HEK293 (cell line): ENCODE measurements at regions not wholly inside any gene's neighbourhood (a gene's known extent, or its start where the extent isn't known, plus 50 kb on each side); places are given as distances from the start of the nearest gene placed in this dataset.

Experiments
- CTCF ChIA-PET: fragments of 350-600 bp; formaldehyde crosslinking; extraction: SDS; loops from one replicate; lab custom pipeline; 2021; ENCODE audit warnings: antibody characterized with exemption; lab: Yijun Ruan, JAX
- POLR2A ChIA-PET: fragments of 300-600 bp; formaldehyde crosslinking; extraction: SDS; loops from one replicate; lab custom pipeline; 2020; ENCODE audit warnings: antibody characterized with exemption, inconsistent platforms; lab: Yijun Ruan, JAX
- H3K27ac ChIP-seq: fragments of 200-500 bp; sonication (Bioruptor generic); 2 replicates; pipeline ENCODE4 v1.5.1; 2014; ENCODE audit warnings: low read depth, low read length, control low read depth, inconsistent platforms; ENCODE audit errors: extremely low read depth
- H3K36me3 ChIP-seq, 2 experiments: fragments of 200-500 bp in 1 of 2; sonication (Bioruptor generic) in 1 of 2; 1 replicate in 1 of 2; 2 replicates in 1 of 2; pipeline ENCODE4 v1.5.1; 2014 to 2017; ENCODE audit warnings: inconsistent platforms in 2 of 2, low read length in 2 of 2; ENCODE audit not compliant: control insufficient read depth in 2 of 2, insufficient read depth in 1 of 2
- H3K4me1 ChIP-seq: fragments of 200-500 bp; sonication (Bioruptor generic); 2 replicates; pipeline ENCODE4 v1.5.1; 2014; ENCODE audit warnings: mild to moderate bottlenecking, low read length, inconsistent platforms; ENCODE audit not compliant: control insufficient read depth, insufficient read depth
- H3K4me3 ChIP-seq: 2 replicates; pipeline ENCODE4 v1.5.1; 2011; ENCODE audit warnings: low read depth, mild to moderate bottlenecking, control low read depth, low read length, moderate library complexity
- H3K9me3 ChIP-seq: fragments of 200-500 bp; sonication (Bioruptor generic); 2 replicates; pipeline ENCODE4 v1.5.1; 2014; ENCODE audit warnings: low read depth, low read length, inconsistent platforms; ENCODE audit not compliant: control insufficient read depth, insufficient read depth
- AEBP2 ChIP-seq: fragments of 450-650 bp; formaldehyde crosslinking; IDR thresholded peaks from 2 replicates; pipeline ENCODE4 v1.5.1; 2016; ENCODE audit warnings: missing biosample characterization, missing genetic modification characterization, borderline replicate concordance
- GLI2 ChIP-seq: fragments of 450-650 bp; formaldehyde crosslinking; IDR thresholded peaks from 2 replicates; pipeline ENCODE4; 2017; ENCODE audit warnings: missing biosample characterization, missing genetic modification characterization, low read depth, borderline replicate concordance
- KLF10 ChIP-seq: fragments of 450-650 bp; IDR thresholded peaks from 2 replicates; pipeline ENCODE4 v1.5.1; 2018; ENCODE audit warnings: missing biosample characterization, mild to moderate bottlenecking, missing genetic modification characterization
- MEIS1 ChIP-seq: sonication (generic); formaldehyde crosslinking; IDR thresholded peaks from 2 replicates; pipeline ENCODE4 v1.8.1; 2022; ENCODE audit warnings: missing genetic modification reagents, mild to moderate bottlenecking, borderline replicate concordance
- MZF1 ChIP-seq: fragments of 450-650 bp; formaldehyde crosslinking; IDR thresholded peaks from 2 replicates; pipeline ENCODE4 v1.5.1; 2017; ENCODE audit warnings: missing biosample characterization, missing genetic modification characterization, borderline replicate concordance
- PRDM10 ChIP-seq: fragments of 450-650 bp; formaldehyde crosslinking; IDR thresholded peaks from 2 replicates; pipeline ENCODE4 v1.5.1; 2016; ENCODE audit warnings: missing biosample characterization, missing genetic modification characterization
- SCRT1 ChIP-seq: fragments of 450-650 bp; formaldehyde crosslinking; IDR thresholded peaks from 2 replicates; pipeline ENCODE4 v1.5.1; 2016; ENCODE audit warnings: missing biosample characterization, missing genetic modification characterization, borderline replicate concordance
- SP7 ChIP-seq: fragments of 450-650 bp; formaldehyde crosslinking; IDR thresholded peaks from 2 replicates; pipeline ENCODE4 v1.5.1; 2016; ENCODE audit warnings: missing biosample characterization, missing genetic modification characterization
- ZBTB20 ChIP-seq: fragments of 450-650 bp; formaldehyde crosslinking; IDR thresholded peaks from 2 replicates; pipeline ENCODE4 v1.5.1; 2016; ENCODE audit warnings: missing biosample characterization, missing genetic modification characterization
- ZNF121 ChIP-seq: fragments of 450-650 bp; formaldehyde crosslinking; IDR thresholded peaks from 2 replicates; pipeline ENCODE4 v1.5.1; 2016; ENCODE audit warnings: missing biosample characterization, missing genetic modification characterization
- ZNF16 ChIP-seq: fragments of 450-650 bp; formaldehyde crosslinking; IDR thresholded peaks from 2 replicates; pipeline ENCODE4 v1.5.1; 2016; ENCODE audit warnings: low read depth, missing biosample characterization, missing genetic modification characterization
- ZNF18 ChIP-seq: fragments of 450-650 bp; formaldehyde crosslinking; IDR thresholded peaks from 2 replicates; pipeline ENCODE4 v1.5.1; 2016; ENCODE audit warnings: missing biosample characterization, missing genetic modification characterization
- ZNF202 ChIP-seq: fragments of 450-650 bp; formaldehyde crosslinking; IDR thresholded peaks from 2 replicates; pipeline ENCODE4 v1.5.1; 2016; ENCODE audit warnings: missing biosample characterization, missing genetic modification characterization, borderline replicate concordance
- ZNF266 ChIP-seq: fragments of 450-650 bp; formaldehyde crosslinking; IDR thresholded peaks from 2 replicates; pipeline ENCODE4 v1.5.1; 2016; ENCODE audit warnings: missing biosample characterization, missing genetic modification characterization, low read depth
- ZNF292 ChIP-seq: fragments of 450-650 bp; formaldehyde crosslinking; IDR thresholded peaks from 2 replicates; pipeline ENCODE4 v1.5.1; 2016; ENCODE audit warnings: low read depth, missing biosample characterization, missing genetic modification characterization, borderline replicate concordance
- ZNF341 ChIP-seq: fragments of 450-650 bp; formaldehyde crosslinking; IDR thresholded peaks from 2 replicates; pipeline ENCODE4; 2016; ENCODE audit warnings: low read depth, missing biosample characterization, missing genetic modification characterization
- ZNF350 ChIP-seq: fragments of 450-650 bp; formaldehyde crosslinking; IDR thresholded peaks from 2 replicates; pipeline ENCODE4 v1.5.0; 2017; ENCODE audit warnings: missing biosample characterization, mild to moderate bottlenecking, missing genetic modification characterization
- ZNF433 ChIP-seq: fragments of 450-650 bp; formaldehyde crosslinking; IDR thresholded peaks from 2 replicates; pipeline ENCODE4 v1.5.1; 2016; ENCODE audit warnings: missing biosample characterization, missing genetic modification characterization, low read depth
- ZNF610 ChIP-seq: fragments of 450-650 bp; formaldehyde crosslinking; IDR thresholded peaks from 2 replicates; pipeline ENCODE4 v1.5.1; 2016; ENCODE audit warnings: missing biosample characterization, missing genetic modification characterization, borderline replicate concordance
- ZNF624 ChIP-seq: fragments of 450-650 bp; formaldehyde crosslinking; IDR thresholded peaks from 2 replicates; pipeline ENCODE4 v1.5.1; 2017; ENCODE audit warnings: missing biosample characterization, missing genetic modification characterization
- ZNF626 ChIP-seq: fragments of 450-650 bp; sonication (Bioruptor Pico); formaldehyde crosslinking; IDR thresholded peaks from 2 replicates; pipeline ENCODE4 v1.5.1; 2018; ENCODE audit warnings: missing biosample characterization, missing genetic modification characterization, inconsistent platforms
- ZNF639 ChIP-seq: fragments of 450-650 bp; formaldehyde crosslinking; IDR thresholded peaks from 2 replicates; pipeline ENCODE4 v1.5.1; 2016; ENCODE audit warnings: missing biosample characterization, missing genetic modification characterization
- ZNF654 ChIP-seq: fragments of 450-650 bp; formaldehyde crosslinking; IDR thresholded peaks from 2 replicates; pipeline ENCODE4 v1.5.1; 2016; ENCODE audit warnings: low read depth, missing biosample characterization, missing genetic modification characterization
- ZNF664 ChIP-seq: fragments of 450-650 bp; formaldehyde crosslinking; IDR thresholded peaks from 2 replicates; pipeline ENCODE4 v1.5.1; 2016; ENCODE audit warnings: missing biosample characterization, missing genetic modification characterization
- ZNF768 ChIP-seq: fragments of 450-650 bp; formaldehyde crosslinking; IDR thresholded peaks from 2 replicates; pipeline ENCODE4 v1.5.1; 2018; ENCODE audit warnings: missing biosample characterization, mild to moderate bottlenecking, missing genetic modification characterization
- ZNF830 ChIP-seq: fragments of 450-650 bp; IDR thresholded peaks from 2 replicates; pipeline ENCODE4 v1.5.0; 2018; ENCODE audit warnings: missing biosample characterization, missing genetic modification characterization, low read depth, mild to moderate bottlenecking, moderate library complexity

- TF ChIP-seq ZNF626 (tag by site-specific recombination) (no peak), ZNF121 (no peak), ZNF639 (tag by site-specific recombination) (no peak), KLF10 (no peak), ZNF433 (tag by site-specific recombination) (no peak), ZNF830 (tag by site-specific recombination) (no peak)
Observed at GRCh38 chr4:64545593-64545992, 136.3 kb upstream of the TECRL start (continued).

GRCh38 chr4:64539234-64539849 is 130.1 kb upstream of the TECRL start:
- H3K36me3 ChIP-seq = no peaks in the 10 kb centered on the region
- no peak overlapping the region for H3K4me3 ChIP-seq
- H3K4me1 ChIP-seq = no peaks in the 10 kb centered on the region
- no peak overlapping the region for H3K27ac ChIP-seq
- POLR2A ChIA-PET = no interaction called here
- no peak for TF ChIP-seq ZNF16
- TF ChIP-seq ZNF18 (tag by site-specific recombination) = no peak
- no peak for TF ChIP-seq ZNF626 (tag by site-specific recombination)
- TF ChIP-seq ZNF654 (tag by site-specific recombination) = peak; percentile 84
- TF ChIP-seq ZNF624 (tag by site-specific recombination) = no peak
- TF ChIP-seq PRDM10 = no peak
- no peak for TF ChIP-seq ZNF350
- no peak for TF ChIP-seq ZNF768 (tag by site-specific recombination)
- no peak for TF ChIP-seq ZNF610 (tag by site-specific recombination)
- TF ChIP-seq, all 188 proteins: peak for 1
- no peaks in the 10 kb centered on the region for H3K9me3 ChIP-seq
- CTCF ChIA-PET = interaction anchor here (0.5 to 2.2 kb wide), 18 partner anchors 10 to 1710 kb away, joined by 3 to 14 read pairs (median 3); no protein-coding TSS in a partner anchor

- CTCF ChIA-PET = interaction anchor here (0.5 to 2.2 kb wide), 8 partner anchors 11 to 382 kb away, joined by 3 to 14 read pairs (median 4); no protein-coding TSS in a partner anchor
- no peak for TF ChIP-seq MEIS1 (CRISPR knock-in tag)
- TF ChIP-seq ZNF341 (tag by site-specific recombination) = no peak
- no peak for TF ChIP-seq SCRT1
- TF ChIP-seq MZF1 = no peak
- no peak for TF ChIP-seq AEBP2 (tag by site-specific recombination)
- no peak for TF ChIP-seq ZNF266 (tag by site-specific recombination)
- TF ChIP-seq ZNF664 (tag by site-specific recombination) = no peak
- TF ChIP-seq ZBTB20 (tag by site-specific recombination) = no peak
- TF ChIP-seq ZNF433 (tag by site-specific recombination) = no peak
- TF ChIP-seq GLI2 (tag by site-specific recombination) = no peak
- no peak for TF ChIP-seq ZNF202 (tag by site-specific recombination)
- TF ChIP-seq ZNF292 = no peak
- TF ChIP-seq SP7 (tag by site-specific recombination) = no peak
- no peak for TF ChIP-seq ZNF624 (tag by site-specific recombination)
- TF ChIP-seq, all 188 proteins: peak for 0
- H3K27ac ChIP-seq = no peak overlapping the region
- H3K9me3 ChIP-seq = no peaks in the 10 kb centered on the region
- no peaks in the 10 kb centered on the region for H3K4me1 ChIP-seq
- no peak overlapping the region for H3K4me3 ChIP-seq
- POLR2A ChIA-PET = no interaction called here
- H3K36me3 ChIP-seq = no peaks in the 10 kb centered on the region
Observed at GRCh38 chr4:64538219-64538618, 129.0 kb upstream of the TECRL start.
